ENCODE measurements at regions not wholly inside any gene's neighbourhood (a gene's known extent, or its start where the extent isn't known, plus 50 kb on each side); places are given as distances from the start of the nearest gene placed in this dataset.

- Histone ChIP-seq H3K4me1 (ENCODE audit: control insufficient read depth, insufficient read depth, low read length) (peaks cover 3% of the 10 kb centered on the region), H3K36me3 (ENCODE audit: control insufficient read depth, insufficient read depth, low read length) (no peaks in the 10 kb centered on the region), H3K27me3 (ENCODE audit: control insufficient read depth, insufficient read depth, low read length, poor library complexity, severe bottlenecking) (no peaks in the 10 kb centered on the region), H3K9me3 (ENCODE audit: control insufficient read depth, low read length) (no peaks in the 10 kb centered on the region), H3K9ac (ENCODE audit: extremely low read depth, low read length, poor library complexity, severe bottlenecking) (no peak overlapping the region), H3K27ac (ENCODE audit: low read depth, low read length) (no peak overlapping the region), H3K4me3 (ENCODE audit: low read length) (no peak overlapping the region)
- Mint-ChIP-seq H3K27me3 (ENCODE audit: insufficient read depth) (no peaks in the 10 kb centered on the region), H3K9me3 (no peaks in the 10 kb centered on the region), H3K4me3 (no peak overlapping the region), H3K4me1 (peaks cover 6% of the 10 kb centered on the region), H3K36me3 (ENCODE audit: low read depth) (no peaks in the 10 kb centered on the region), H3K27ac (peak overlapping the region; percentile 39)
- WGBS, 2 experiments (ENCODE audit: insufficient coverage in 1 of 2, insufficient read length in 1 of 2): 80 to 96% methylated on average over 7 to 9 of the region's 9 CpGs
- TF ChIP-seq CTCF (conservative IDR thresholded peaks at IDR 0.05): no peak
- DNase-seq: no peak
These were observed 50.3 kb upstream of the CDON start for GRCh38 chr11:126113012-126113411.

- no peaks in the 10 kb centered on the region for H3K9me3 ChIP-seq (ENCODE audit: control insufficient read depth, low read length)
- H3K27me3 Mint-ChIP-seq (ENCODE audit: insufficient read depth): no peaks in the 10 kb centered on the region
- TF ChIP-seq CTCF (conservative IDR thresholded peaks at IDR 0.05): no peak
- 75 to 86% methylated on average over 11 to 14 of the region's 14 CpGs for WGBS, 2 experiments (ENCODE audit: insufficient coverage in 1 of 2, insufficient read length in 1 of 2)
- no peaks in the 10 kb centered on the region for H3K27me3 ChIP-seq (ENCODE audit: control insufficient read depth, insufficient read depth, low read length, poor library complexity, severe bottlenecking)
- no peaks in the 10 kb centered on the region for H3K9me3 Mint-ChIP-seq
- H3K4me1 Mint-ChIP-seq: peaks cover 6% of the 10 kb centered on the region
- H3K36me3 ChIP-seq (ENCODE audit: control insufficient read depth, insufficient read depth, low read length): no peaks in the 10 kb centered on the region
- H3K4me1 ChIP-seq (ENCODE audit: control insufficient read depth, insufficient read depth, low read length): peaks cover 3% of the 10 kb centered on the region
- no peaks in the 10 kb centered on the region for H3K36me3 Mint-ChIP-seq (ENCODE audit: low read depth)
- no peak overlapping the region for H3K4me3 ChIP-seq (ENCODE audit: low read length)
- H3K4me3 Mint-ChIP-seq: no peak overlapping the region
- no peak overlapping the region for H3K9ac ChIP-seq (ENCODE audit: extremely low read depth, low read length, poor library complexity, severe bottlenecking)
- H3K27ac Mint-ChIP-seq: peak overlapping the region; percentile 39
- DNase-seq: peak; percentile 49
- H3K27ac ChIP-seq (ENCODE audit: low read depth, low read length): no peak overlapping the region
These were observed 49.9 kb upstream of the CDON start for GRCh38 chr11:126112547-126112946.
